Left lung (tissue), 4 donors: ENCODE measurements at regions not wholly inside any gene's neighbourhood (a gene's known extent, or its start where the extent isn't known, plus 50 kb on each side); places are given as distances from the start of the nearest gene placed in this dataset.

Experiments used
- ATAC-seq: fragments of 200-7000 bp; cut with Tn5 transposase; one replicate; pipeline ENCODE4 v1.9.1; 2020; ENCODE audit warnings: moderate library complexity
- DNase-seq, 4 donors: peaks; one replicate each; pipeline ENCODE4 v3.0.0-alpha.2; 2013 to 2020
- H3K27ac ChIP-seq, 2 donors: fragments of 200-600 bp; sonication (generic) in 1 of 2; one replicate each; pipeline versions ENCODE4 v1.5.0 to v1.8.0; 2020 to 2021
- H3K27me3 ChIP-seq, 2 donors: fragments of 200-600 bp; sonication (generic) in 1 of 2; one replicate each; pipeline versions ENCODE4 v1.5.0 to v1.8.0; 2020 to 2021
- H3K36me3 ChIP-seq, 2 donors: fragments of 200-600 bp; sonication (generic) in 1 of 2; one replicate each; pipeline versions ENCODE4 v1.5.0 to v1.8.0; 2020 to 2021
- H3K4me1 ChIP-seq, 2 donors: fragments of 200-600 bp; one replicate each; pipeline ENCODE4 v1.8.0; 2021
- H3K4me3 ChIP-seq, 2 donors: fragments of 200-600 bp; sonication (generic) in 1 of 2; one replicate each; pipeline versions ENCODE4 v1.5.0 to v1.8.0; 2020 to 2021; ENCODE audit warnings: mild to moderate bottlenecking in 1 of 2
- H3K9me3 ChIP-seq, 2 donors: fragments of 200-600 bp; sonication (generic) in 1 of 2; one replicate each; pipeline versions ENCODE4 v1.5.0 to v1.8.0; 2020 to 2021
- intact Hi-C, 2 donors: fragments of 100-400 bp; cut with DNase I; formaldehyde crosslinking; loops; one replicate each; pipeline versions ENCODE4 v1.11.2 to v1.14.2; 2022
- TF ChIP-seq, protein P1 (sequence below), 2 donors: fragments of 200-600 bp; sonication (generic) in 1 of 2; IDR thresholded peaks; one replicate each; pipeline versions ENCODE4 v1.5.0 to v1.8.0; 2021; ENCODE audit warnings: antibody characterized with exemption in 2 of 2
- donor health status: DM: no; HTN: yes; CAD: no.
- donor health status: DM: no; HTN: no; CAD: no.

- Histone ChIP-seq H3K27me3 (no peaks in the 10 kb centered on the region), H3K27ac (no peak overlapping the region)
Observed at GRCh38 chrX:124634363-124634762, 288.0 kb downstream of the SH2D1A start.

DNA sequence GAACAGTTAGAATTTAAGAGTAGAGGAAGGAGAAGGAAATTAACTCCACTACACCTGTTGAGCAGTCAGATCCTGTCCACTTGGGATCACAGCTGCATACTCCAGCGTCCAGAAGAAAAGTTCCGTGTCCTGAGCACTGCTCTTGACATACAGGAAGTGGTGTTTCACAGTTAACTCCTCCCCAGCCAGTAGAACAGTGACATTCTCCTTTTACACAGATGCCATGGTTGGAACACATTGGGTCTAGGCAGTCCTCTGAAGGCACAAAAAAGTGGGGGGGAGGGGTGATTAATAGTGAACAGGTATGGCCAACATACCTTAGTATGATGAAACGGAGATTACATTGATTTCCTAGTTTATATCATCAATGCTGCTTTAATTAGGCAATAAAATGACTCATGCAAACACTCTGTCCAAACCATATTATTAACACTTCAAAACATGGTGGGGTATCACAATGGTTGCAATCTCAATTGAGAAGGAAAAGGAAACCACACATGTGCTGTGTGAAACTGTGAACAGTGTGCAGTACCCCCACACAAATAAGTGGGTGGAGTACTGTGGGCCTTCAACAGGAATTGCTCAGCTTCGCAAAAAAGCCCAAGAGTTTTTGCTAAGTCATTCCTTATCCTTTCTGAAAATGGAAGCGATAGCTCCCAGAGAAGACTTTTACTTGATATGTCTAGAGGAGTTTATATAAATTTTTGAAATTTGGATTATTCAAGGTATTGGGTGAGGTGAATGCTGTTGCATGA lies 295.6 kb downstream of the SH2D1A start:
- H3K4me3 ChIP-seq, result no peak overlapping the region
- intact Hi-C loops, result no loop called here
- TF ChIP-seq, protein P1, sequence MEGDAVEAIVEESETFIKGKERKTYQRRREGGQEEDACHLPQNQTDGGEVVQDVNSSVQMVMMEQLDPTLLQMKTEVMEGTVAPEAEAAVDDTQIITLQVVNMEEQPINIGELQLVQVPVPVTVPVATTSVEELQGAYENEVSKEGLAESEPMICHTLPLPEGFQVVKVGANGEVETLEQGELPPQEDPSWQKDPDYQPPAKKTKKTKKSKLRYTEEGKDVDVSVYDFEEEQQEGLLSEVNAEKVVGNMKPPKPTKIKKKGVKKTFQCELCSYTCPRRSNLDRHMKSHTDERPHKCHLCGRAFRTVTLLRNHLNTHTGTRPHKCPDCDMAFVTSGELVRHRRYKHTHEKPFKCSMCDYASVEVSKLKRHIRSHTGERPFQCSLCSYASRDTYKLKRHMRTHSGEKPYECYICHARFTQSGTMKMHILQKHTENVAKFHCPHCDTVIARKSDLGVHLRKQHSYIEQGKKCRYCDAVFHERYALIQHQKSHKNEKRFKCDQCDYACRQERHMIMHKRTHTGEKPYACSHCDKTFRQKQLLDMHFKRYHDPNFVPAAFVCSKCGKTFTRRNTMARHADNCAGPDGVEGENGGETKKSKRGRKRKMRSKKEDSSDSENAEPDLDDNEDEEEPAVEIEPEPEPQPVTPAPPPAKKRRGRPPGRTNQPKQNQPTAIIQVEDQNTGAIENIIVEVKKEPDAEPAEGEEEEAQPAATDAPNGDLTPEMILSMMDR (IDR thresholded peaks at IDR 0.05), result no peak
- H3K27me3 ChIP-seq, result no peaks in the 10 kb centered on the region
- no peaks in the 10 kb centered on the region for H3K4me1 ChIP-seq
- no peaks in the 10 kb centered on the region for H3K36me3 ChIP-seq
- ATAC-seq (no peak), DNase-seq (no peak)
- H3K27ac ChIP-seq, result no peak overlapping the region
- no peaks in the 10 kb centered on the region for H3K9me3 ChIP-seq

More at GRCh38 chrX:124634363-124634762, 288.0 kb downstream of the SH2D1A start:
- TF ChIP-seq, protein P1 (IDR thresholded peaks at IDR 0.05), result no peak
- intact Hi-C loops, result no loop called here
- Histone ChIP-seq H3K9me3 (no peaks in the 10 kb centered on the region), H3K4me3 (no peak overlapping the region), H3K36me3 (no peaks in the 10 kb centered on the region), H3K4me1 (no peaks in the 10 kb centered on the region)
- DNase-seq (no peak), ATAC-seq (no peak)

GRCh38 chrX:124646403-124646802 lies 300.0 kb downstream of the SH2D1A start:
- ATAC-seq (no peak), DNase-seq (no peak)
- TF ChIP-seq, protein P1 (IDR thresholded peaks at IDR 0.05), result no peak
- Histone ChIP-seq H3K36me3 (no peaks in the 10 kb centered on the region), H3K27me3 (no peaks in the 10 kb centered on the region), H3K4me1 (no peaks in the 10 kb centered on the region), H3K27ac (no peak overlapping the region), H3K4me3 (no peak overlapping the region), H3K9me3 (no peaks in the 10 kb centered on the region)
- intact Hi-C loops, result no loop called here

- intact Hi-C loops, result no loop called here
- H3K4me3 ChIP-seq, result no peak overlapping the region
- TF ChIP-seq, protein P1 (IDR thresholded peaks at IDR 0.05), result no peak
- no peaks in the 10 kb centered on the region for H3K27me3 ChIP-seq
- H3K36me3 ChIP-seq, result no peaks in the 10 kb centered on the region
- no peak overlapping the region for H3K27ac ChIP-seq
- no peaks in the 10 kb centered on the region for H3K9me3 ChIP-seq
- DNase-seq, result no peak
- no peaks in the 10 kb centered on the region for H3K4me1 ChIP-seq
- no peak for ATAC-seq
Observed at GRCh38 chrX:124651031-124651430, 304.7 kb downstream of the SH2D1A start.

- Histone ChIP-seq H3K27me3 (no peaks in the 10 kb centered on the region), H3K27ac (no peak overlapping the region), H3K9me3 (no peaks in the 10 kb centered on the region), H3K36me3 (no peaks in the 10 kb centered on the region), H3K4me3 (no peak overlapping the region), H3K4me1 (no peaks in the 10 kb centered on the region)
- ATAC-seq (no peak), DNase-seq (no peak)
- intact Hi-C loops, result no loop called here
- TF ChIP-seq, protein P1 (IDR thresholded peaks at IDR 0.05), result no peak
Observed at GRCh38 chrX:124665621-124666400, 319.4 kb downstream of the SH2D1A start.
